CD4-positive, alpha-beta T cell treated with Interleukin-6 for 4 hours (primary cell): ENCODE measurements at regions not wholly inside any gene's neighbourhood (a gene's known extent, or its start where the extent isn't known, plus 50 kb on each side); places are given as distances from the start of the nearest gene placed in this dataset.
A peak's percentile ranks its signal among the peaks of the same experiment; 100 is the strongest.
"Not testable (repeated sequence)": the region's sequence is repeated elsewhere in the genome, so short reads cannot be mapped to it uniquely, and the experiment has no call there.

Experiments
- DNase-seq: peaks from one replicate; pipeline ENCODE4 v3.0.0-alpha.2; 2020; ENCODE audit warnings: mixed read lengths

- DNase-seq, result no peak
Observed at GRCh38 chr10:81674941-81675340, 200.1 kb upstream of the NRG3 start.

GRCh38 chr10:81679291-81679690 is 195.7 kb upstream of the NRG3 start:
- DNase-seq, result no peak

GRCh38 chr10:81680359-81680758 is 194.6 kb upstream of the NRG3 start:
- no peak for DNase-seq

GRCh38 chr10:81688459-81688858 is 186.5 kb upstream of the NRG3 start:
- DNase-seq, result no peak

- DNase-seq, result no peak
Observed at GRCh38 chr10:81696609-81697388, 178.2 kb upstream of the NRG3 start.

- DNase-seq, result no peak
Observed at GRCh38 chr10:81704596-81704995, 170.4 kb upstream of the NRG3 start.

- no peak for DNase-seq
Observed at GRCh38 chr10:81708416-81708815, 166.6 kb upstream of the NRG3 start.

GRCh38 chr10:81708929-81709328 is 166.1 kb upstream of the NRG3 start:
- DNase-seq, result no peak

- DNase-seq, result no peak
Observed at GRCh38 chr10:81722399-81722798, 152.6 kb upstream of the NRG3 start.

GRCh38 chr10:81724431-81724830 is 150.6 kb upstream of the NRG3 start:
- DNase-seq, result peak; percentile 1

GRCh38 chr10:81725851-81726250 is 149.1 kb upstream of the NRG3 start:
- no peak for DNase-seq

GRCh38 chr10:81728692-81729091 is 146.3 kb upstream of the NRG3 start:
- DNase-seq, result no peak

GRCh38 chr10:81730891-81731290 is 144.1 kb upstream of the NRG3 start:
- no peak for DNase-seq

- DNase-seq, result no peak
Observed at GRCh38 chr10:81733542-81733941, 141.5 kb upstream of the NRG3 start.

GRCh38 chr10:81735167-81735566 is 139.8 kb upstream of the NRG3 start:
- not testable (repeated sequence) for DNase-seq

GRCh38 chr10:81759111-81759510 is 115.9 kb upstream of the NRG3 start:
- no peak for DNase-seq

GRCh38 chr10:81784111-81784597 is 90.8 kb upstream of the NRG3 start:
- DNase-seq, result no peak

- no peak for DNase-seq
Observed at GRCh38 chr10:81792729-81793128, 82.3 kb upstream of the NRG3 start.

- no peak for DNase-seq
Observed at GRCh38 chr10:81806842-81807241, 68.2 kb upstream of the NRG3 start.

- DNase-seq, result no peak
Observed at GRCh38 chr10:81814842-81815241, 60.2 kb upstream of the NRG3 start.

- no peak for DNase-seq
Observed at GRCh38 chr10:81817596-81818170, 57.3 kb upstream of the NRG3 start.

GRCh38 chr10:81820418-81820817 is 54.6 kb upstream of the NRG3 start:
- no peak for DNase-seq
